HEK293 (cell line): ENCODE measurements at regions not wholly inside any gene's neighbourhood (a gene's known extent, or its start where the extent isn't known, plus 50 kb on each side); places are given as distances from the start of the nearest gene placed in this dataset.

Experiments
- CTCF ChIA-PET: fragments of 350-600 bp; formaldehyde crosslinking; extraction: SDS; loops from one replicate; lab custom pipeline; 2021; ENCODE audit warnings: antibody characterized with exemption; lab: Yijun Ruan, JAX
- POLR2A ChIA-PET: fragments of 300-600 bp; formaldehyde crosslinking; extraction: SDS; loops from one replicate; lab custom pipeline; 2020; ENCODE audit warnings: antibody characterized with exemption, inconsistent platforms; lab: Yijun Ruan, JAX
- H3K27ac ChIP-seq: fragments of 200-500 bp; sonication (Bioruptor generic); 2 replicates; pipeline ENCODE4 v1.5.1; 2014; ENCODE audit warnings: low read depth, low read length, control low read depth, inconsistent platforms; ENCODE audit errors: extremely low read depth
- H3K36me3 ChIP-seq, 2 experiments: fragments of 200-500 bp in 1 of 2; sonication (Bioruptor generic) in 1 of 2; 1 replicate in 1 of 2; 2 replicates in 1 of 2; pipeline ENCODE4 v1.5.1; 2014 to 2017; ENCODE audit warnings: inconsistent platforms in 2 of 2, low read length in 2 of 2; ENCODE audit not compliant: control insufficient read depth in 2 of 2, insufficient read depth in 1 of 2
- H3K4me1 ChIP-seq: fragments of 200-500 bp; sonication (Bioruptor generic); 2 replicates; pipeline ENCODE4 v1.5.1; 2014; ENCODE audit warnings: mild to moderate bottlenecking, low read length, inconsistent platforms; ENCODE audit not compliant: control insufficient read depth, insufficient read depth
- H3K4me3 ChIP-seq: 2 replicates; pipeline ENCODE4 v1.5.1; 2011; ENCODE audit warnings: low read depth, mild to moderate bottlenecking, control low read depth, low read length, moderate library complexity
- H3K9me3 ChIP-seq: fragments of 200-500 bp; sonication (Bioruptor generic); 2 replicates; pipeline ENCODE4 v1.5.1; 2014; ENCODE audit warnings: low read depth, low read length, inconsistent platforms; ENCODE audit not compliant: control insufficient read depth, insufficient read depth
- KLF1 ChIP-seq: fragments of 450-650 bp; formaldehyde crosslinking; IDR thresholded peaks from 2 replicates; pipeline ENCODE4 v1.5.1; 2016; ENCODE audit warnings: missing biosample characterization, missing genetic modification characterization
- REST ChIP-seq: fragments of 450-650 bp; formaldehyde crosslinking; IDR thresholded peaks from 2 replicates; pipeline ENCODE4 v1.5.1; 2016; ENCODE audit warnings: missing biosample characterization, missing genetic modification characterization
- ZBTB7A ChIP-seq: fragments of 450-650 bp; formaldehyde crosslinking; IDR thresholded peaks from 2 replicates; pipeline ENCODE4 v1.5.1; 2016; ENCODE audit warnings: low read depth, missing biosample characterization, missing genetic modification characterization
- ZNF140 ChIP-seq: fragments of 450-650 bp; formaldehyde crosslinking; IDR thresholded peaks from 2 replicates; pipeline ENCODE4 v1.5.1; 2016; ENCODE audit warnings: missing biosample characterization, missing genetic modification characterization
- ZNF155 ChIP-seq: fragments of 450-650 bp; formaldehyde crosslinking; IDR thresholded peaks from 2 replicates; pipeline ENCODE4 v1.5.1; 2016; ENCODE audit warnings: missing biosample characterization, missing genetic modification characterization
- ZNF280D ChIP-seq: fragments of 450-650 bp; formaldehyde crosslinking; IDR thresholded peaks from 2 replicates; pipeline ENCODE4 v1.5.1; 2016; ENCODE audit warnings: missing biosample characterization, missing genetic modification characterization
- ZNF600 ChIP-seq: fragments of 450-650 bp; formaldehyde crosslinking; IDR thresholded peaks from 2 replicates; pipeline ENCODE4 v1.5.1; 2016; ENCODE audit warnings: missing biosample characterization, missing genetic modification characterization
- ZNF658 ChIP-seq: fragments of 450-650 bp; formaldehyde crosslinking; IDR thresholded peaks from 2 replicates; pipeline ENCODE4; 2016; ENCODE audit warnings: missing biosample characterization, missing genetic modification characterization
- TF ChIP-seq, protein P1 (sequence below): fragments of 450-650 bp; formaldehyde crosslinking; IDR thresholded peaks from 2 replicates; pipeline ENCODE4 v1.5.1; 2016; ENCODE audit warnings: missing biosample characterization, missing genetic modification characterization, low read depth
- TF ChIP-seq, protein P2 (sequence below): fragments of 450-650 bp; formaldehyde crosslinking; IDR thresholded peaks from 2 replicates; pipeline ENCODE4 v1.5.1; 2017; ENCODE audit warnings: missing biosample characterization, missing genetic modification characterization
- TF ChIP-seq, protein P3 (sequence below): fragments of 450-650 bp; formaldehyde crosslinking; IDR thresholded peaks from 2 replicates; pipeline ENCODE4 v1.5.1; 2016; ENCODE audit warnings: missing biosample characterization, missing genetic modification characterization
- TF ChIP-seq, protein P4 (sequence below): fragments of 450-650 bp; IDR thresholded peaks from 2 replicates; pipeline ENCODE4 v1.5.1; 2018; ENCODE audit warnings: missing biosample characterization, mild to moderate bottlenecking, missing genetic modification characterization
- TF ChIP-seq, protein P5 (sequence below): fragments of 450-650 bp; formaldehyde crosslinking; IDR thresholded peaks from 2 replicates; pipeline ENCODE4 v1.5.1; 2016; ENCODE audit warnings: missing biosample characterization, missing genetic modification characterization

DNA sequence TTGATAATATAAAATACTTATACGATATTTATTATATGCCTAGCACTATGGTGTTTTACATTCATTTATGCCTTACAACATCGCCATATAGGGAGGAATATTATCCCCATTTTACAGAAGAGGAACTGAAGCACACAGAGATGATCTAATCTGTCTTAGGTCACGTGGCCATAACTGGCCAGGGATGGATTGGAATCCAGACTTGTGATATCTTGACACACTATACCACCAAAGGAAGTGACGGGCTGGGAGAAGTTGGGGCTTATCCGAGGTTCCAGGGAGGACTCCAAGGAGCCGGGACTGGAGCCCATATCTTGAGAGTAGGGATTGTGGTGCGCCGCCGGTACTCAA, 129.8 kb downstream of the TMEM174 start:
- Histone ChIP-seq H3K9me3 (no peaks in the 10 kb centered on the region), H3K4me1 (no peaks in the 10 kb centered on the region; the same call in 1 of the 2 replicates), H3K36me3 (no peaks in the 10 kb centered on the region), H3K4me3 (no peak overlapping the region), H3K27ac (no peak overlapping the region)
- CTCF ChIA-PET: interaction anchor here (1.9 kb wide), 1 partner anchor 87 kb away, joined by 12 read pairs; no protein-coding TSS in a partner anchor
- POLR2A ChIA-PET: no interaction called here
- TF ChIP-seq, protein P1, sequence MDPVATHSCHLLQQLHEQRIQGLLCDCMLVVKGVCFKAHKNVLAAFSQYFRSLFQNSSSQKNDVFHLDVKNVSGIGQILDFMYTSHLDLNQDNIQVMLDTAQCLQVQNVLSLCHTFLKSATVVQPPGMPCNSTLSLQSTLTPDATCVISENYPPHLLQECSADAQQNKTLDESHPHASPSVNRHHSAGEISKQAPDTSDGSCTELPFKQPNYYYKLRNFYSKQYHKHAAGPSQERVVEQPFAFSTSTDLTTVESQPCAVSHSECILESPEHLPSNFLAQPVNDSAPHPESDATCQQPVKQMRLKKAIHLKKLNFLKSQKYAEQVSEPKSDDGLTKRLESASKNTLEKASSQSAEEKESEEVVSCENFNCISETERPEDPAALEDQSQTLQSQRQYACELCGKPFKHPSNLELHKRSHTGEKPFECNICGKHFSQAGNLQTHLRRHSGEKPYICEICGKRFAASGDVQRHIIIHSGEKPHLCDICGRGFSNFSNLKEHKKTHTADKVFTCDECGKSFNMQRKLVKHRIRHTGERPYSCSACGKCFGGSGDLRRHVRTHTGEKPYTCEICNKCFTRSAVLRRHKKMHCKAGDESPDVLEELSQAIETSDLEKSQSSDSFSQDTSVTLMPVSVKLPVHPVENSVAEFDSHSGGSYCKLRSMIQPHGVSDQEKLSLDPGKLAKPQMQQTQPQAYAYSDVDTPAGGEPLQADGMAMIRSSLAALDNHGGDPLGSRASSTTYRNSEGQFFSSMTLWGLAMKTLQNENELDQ (tag by site-specific recombination): no peak
- TF ChIP-seq REST (tag by site-specific recombination) (no peak), KLF1 (tag by site-specific recombination) (no peak)
- TF ChIP-seq, protein P2, sequence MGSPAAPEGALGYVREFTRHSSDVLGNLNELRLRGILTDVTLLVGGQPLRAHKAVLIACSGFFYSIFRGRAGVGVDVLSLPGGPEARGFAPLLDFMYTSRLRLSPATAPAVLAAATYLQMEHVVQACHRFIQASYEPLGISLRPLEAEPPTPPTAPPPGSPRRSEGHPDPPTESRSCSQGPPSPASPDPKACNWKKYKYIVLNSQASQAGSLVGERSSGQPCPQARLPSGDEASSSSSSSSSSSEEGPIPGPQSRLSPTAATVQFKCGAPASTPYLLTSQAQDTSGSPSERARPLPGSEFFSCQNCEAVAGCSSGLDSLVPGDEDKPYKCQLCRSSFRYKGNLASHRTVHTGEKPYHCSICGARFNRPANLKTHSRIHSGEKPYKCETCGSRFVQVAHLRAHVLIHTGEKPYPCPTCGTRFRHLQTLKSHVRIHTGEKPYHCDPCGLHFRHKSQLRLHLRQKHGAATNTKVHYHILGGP (tag by site-specific recombination): no peak
- TF ChIP-seq, protein P3, sequence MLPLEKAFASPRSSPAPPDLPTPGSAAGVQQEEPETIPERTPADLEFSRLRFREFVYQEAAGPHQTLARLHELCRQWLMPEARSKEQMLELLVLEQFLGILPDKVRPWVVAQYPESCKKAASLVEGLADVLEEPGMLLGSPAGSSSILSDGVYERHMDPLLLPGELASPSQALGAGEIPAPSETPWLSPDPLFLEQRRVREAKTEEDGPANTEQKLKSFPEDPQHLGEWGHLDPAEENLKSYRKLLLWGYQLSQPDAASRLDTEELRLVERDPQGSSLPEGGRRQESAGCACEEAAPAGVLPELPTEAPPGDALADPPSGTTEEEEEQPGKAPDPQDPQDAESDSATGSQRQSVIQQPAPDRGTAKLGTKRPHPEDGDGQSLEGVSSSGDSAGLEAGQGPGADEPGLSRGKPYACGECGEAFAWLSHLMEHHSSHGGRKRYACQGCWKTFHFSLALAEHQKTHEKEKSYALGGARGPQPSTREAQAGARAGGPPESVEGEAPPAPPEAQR (tag by site-specific recombination): no peak

DNA sequence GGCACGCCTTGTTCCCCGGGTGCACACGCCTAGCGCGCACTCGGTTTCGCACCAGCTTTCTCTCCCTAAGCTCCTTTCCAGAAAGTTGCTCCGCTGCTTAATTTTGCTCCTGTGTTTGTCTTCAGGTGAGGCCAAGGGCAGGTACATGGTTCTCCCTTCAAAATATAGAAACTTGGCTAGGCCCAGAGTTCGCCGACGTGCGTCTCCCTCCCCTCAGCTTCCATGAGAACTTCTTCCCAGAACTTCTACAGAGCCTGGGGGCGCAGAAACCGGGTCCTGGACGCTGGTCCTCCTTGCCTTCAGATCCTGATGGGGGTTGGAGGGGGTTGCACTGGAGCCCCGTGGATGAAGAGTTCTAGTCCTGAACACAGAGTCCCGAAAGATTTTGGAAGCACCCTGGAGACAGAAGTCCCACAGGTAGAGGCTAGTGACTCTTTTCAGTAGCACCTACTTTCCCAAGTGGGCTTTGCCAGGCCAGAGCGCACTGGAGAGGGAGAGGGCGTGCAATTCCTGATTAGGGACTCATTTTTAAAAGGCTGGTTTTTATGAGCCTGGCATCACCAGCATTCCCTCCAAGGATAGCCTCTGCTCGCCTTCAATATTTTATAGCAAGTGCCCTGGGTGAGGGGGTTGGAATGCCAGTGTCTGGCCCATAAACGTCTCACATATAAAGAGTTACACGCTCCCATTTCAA, 128.4 kb downstream of the TMEM174 start:
- Histone ChIP-seq H3K36me3 (no peaks in the 10 kb centered on the region), H3K27ac (no peak overlapping the region), H3K4me3 (no peak overlapping the region), H3K9me3 (no peaks in the 10 kb centered on the region), H3K4me1 (peaks cover 6% of the 10 kb centered on the region; the same call in 1 of the 2 replicates)
- TF ChIP-seq ZNF600 (tag by site-specific recombination) (no peak), ZNF280D (no peak), ZNF155 (no peak), ZNF140 (tag by site-specific recombination) (no peak), ZNF658 (tag by site-specific recombination) (no peak), ZBTB7A (tag by site-specific recombination) (no peak)
- TF ChIP-seq, protein P4, sequence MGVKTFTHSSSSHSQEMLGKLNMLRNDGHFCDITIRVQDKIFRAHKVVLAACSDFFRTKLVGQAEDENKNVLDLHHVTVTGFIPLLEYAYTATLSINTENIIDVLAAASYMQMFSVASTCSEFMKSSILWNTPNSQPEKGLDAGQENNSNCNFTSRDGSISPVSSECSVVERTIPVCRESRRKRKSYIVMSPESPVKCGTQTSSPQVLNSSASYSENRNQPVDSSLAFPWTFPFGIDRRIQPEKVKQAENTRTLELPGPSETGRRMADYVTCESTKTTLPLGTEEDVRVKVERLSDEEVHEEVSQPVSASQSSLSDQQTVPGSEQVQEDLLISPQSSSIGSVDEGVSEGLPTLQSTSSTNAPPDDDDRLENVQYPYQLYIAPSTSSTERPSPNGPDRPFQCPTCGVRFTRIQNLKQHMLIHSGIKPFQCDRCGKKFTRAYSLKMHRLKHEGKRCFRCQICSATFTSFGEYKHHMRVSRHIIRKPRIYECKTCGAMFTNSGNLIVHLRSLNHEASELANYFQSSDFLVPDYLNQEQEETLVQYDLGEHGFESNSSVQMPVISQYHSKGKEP (tag by site-specific recombination): no peak
- TF ChIP-seq, protein P5, sequence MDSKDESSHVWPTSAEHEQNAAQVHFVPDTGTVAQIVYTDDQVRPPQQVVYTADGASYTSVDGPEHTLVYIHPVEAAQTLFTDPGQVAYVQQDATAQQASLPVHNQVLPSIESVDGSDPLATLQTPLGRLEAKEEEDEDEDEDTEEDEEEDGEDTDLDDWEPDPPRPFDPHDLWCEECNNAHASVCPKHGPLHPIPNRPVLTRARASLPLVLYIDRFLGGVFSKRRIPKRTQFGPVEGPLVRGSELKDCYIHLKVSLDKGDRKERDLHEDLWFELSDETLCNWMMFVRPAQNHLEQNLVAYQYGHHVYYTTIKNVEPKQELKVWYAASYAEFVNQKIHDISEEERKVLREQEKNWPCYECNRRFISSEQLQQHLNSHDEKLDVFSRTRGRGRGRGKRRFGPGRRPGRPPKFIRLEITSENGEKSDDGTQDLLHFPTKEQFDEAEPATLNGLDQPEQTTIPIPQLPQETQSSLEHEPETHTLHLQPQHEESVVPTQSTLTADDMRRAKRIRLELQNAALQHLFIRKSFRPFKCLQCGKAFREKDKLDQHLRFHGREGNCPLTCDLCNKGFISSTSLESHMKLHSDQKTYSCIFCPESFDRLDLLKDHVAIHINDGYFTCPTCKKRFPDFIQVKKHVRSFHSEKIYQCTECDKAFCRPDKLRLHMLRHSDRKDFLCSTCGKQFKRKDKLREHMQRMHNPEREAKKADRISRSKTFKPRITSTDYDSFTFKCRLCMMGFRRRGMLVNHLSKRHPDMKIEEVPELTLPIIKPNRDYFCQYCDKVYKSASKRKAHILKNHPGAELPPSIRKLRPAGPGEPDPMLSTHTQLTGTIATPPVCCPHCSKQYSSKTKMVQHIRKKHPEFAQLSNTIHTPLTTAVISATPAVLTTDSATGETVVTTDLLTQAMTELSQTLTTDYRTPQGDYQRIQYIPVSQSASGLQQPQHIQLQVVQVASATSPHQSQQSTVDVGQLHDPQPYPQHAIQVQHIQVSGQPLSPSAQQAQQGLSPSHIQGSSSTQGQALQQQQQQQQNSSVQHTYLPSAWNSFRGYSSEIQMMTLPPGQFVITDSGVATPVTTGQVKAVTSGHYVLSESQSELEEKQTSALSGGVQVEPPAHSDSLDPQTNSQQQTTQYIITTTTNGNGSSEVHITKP (tag by site-specific recombination): no peak
- ChIA-PET CTCF (interaction anchor here (1.9 kb wide), 1 partner anchor 85 kb away, joined by 12 read pairs; no protein-coding TSS in a partner anchor), POLR2A (no interaction called here)
